B cell (primary cell): ENCODE measurements at regions not wholly inside any gene's neighbourhood (a gene's known extent, or its start where the extent isn't known, plus 50 kb on each side); places are given as distances from the start of the nearest gene placed in this dataset.

Experiments
- ATAC-seq: fragments of 200-7000 bp; cut with Tn5 transposase; one replicate; pipeline ENCODE4 v1.10.0; 2021; ENCODE audit warnings: low read depth, mild to moderate bottlenecking, moderate number of reproducible peaks, moderate library complexity
- CTCF ChIA-PET: fragments of 350-600 bp; sonication (Branson Sonifier 250); formaldehyde crosslinking; loops from one replicate; lab custom pipeline; 2021; ENCODE audit warnings: antibody characterized with exemption, inconsistent platforms; lab: Charles Lee
- POLR2A ChIA-PET: fragments of 350-600 bp; sonication (Branson Sonifier 250); formaldehyde crosslinking; loops from one replicate; lab custom pipeline; 2021; ENCODE audit warnings: antibody characterized with exemption; lab: Charles Lee
- DNase-seq: peaks from one replicate; pipeline ENCODE4 v3.0.0; 2013
- H2AFZ ChIP-seq: 2 replicates; pipeline ENCODE4 v1.6.1; 2012; ENCODE audit warnings: mild to moderate bottlenecking, low read depth, low read length; ENCODE audit not compliant: insufficient read depth, poor library complexity, severe bottlenecking
- H3K27ac ChIP-seq, 2 donors: 1 replicate in 1 of 2; 2 replicates in 1 of 2; pipeline ENCODE4 v1.5.1; 2012 to 2013; ENCODE audit warnings: low read length in 2 of 2, mild to moderate bottlenecking in 2 of 2, moderate library complexity in 1 of 2
- H3K27me3 ChIP-seq, 4 experiments: fragments of 200-600 bp in 1 of 4; sonication (generic) in 1 of 4; replicated peaks in 1 of 4; 1 replicate in 2 of 4; 2 replicates in 2 of 4; pipeline versions ENCODE4 v1.6.1 to v1.7.0; 2013 to 2016; ENCODE audit warnings: low read length in 3 of 4, mild to moderate bottlenecking in 2 of 4, mixed read lengths in 1 of 4, moderate library complexity in 1 of 4; ENCODE audit not compliant: insufficient read depth in 4 of 4, control insufficient read depth in 3 of 4; ENCODE audit errors: control extremely low read depth in 1 of 4
- H3K36me3 ChIP-seq, 2 experiments: replicated peaks in 1 of 2; 1 replicate in 1 of 2; 2 replicates in 1 of 2; pipeline versions ENCODE4 v1.6.1 to v1.7.1; 2013; ENCODE audit warnings: low read length in 1 of 2; ENCODE audit not compliant: insufficient read depth in 2 of 2, control insufficient read depth in 1 of 2; ENCODE audit errors: control extremely low read depth in 1 of 2, extremely low read depth in 1 of 2
- H3K4me1 ChIP-seq, 2 donors: fragments of 200-600 bp in 1 of 2; sonication (generic) in 1 of 2; 1 replicate in 1 of 2; 2 replicates in 1 of 2; pipeline versions ENCODE4 v1.5.1 to v1.6.1; 2013 to 2017; ENCODE audit warnings: low read length in 2 of 2; ENCODE audit not compliant: control insufficient read depth in 2 of 2, insufficient read depth in 2 of 2
- H3K4me2 ChIP-seq: replicated peaks from 2 replicates; pipeline ENCODE3; 2012; ENCODE audit warnings: mild to moderate bottlenecking, low read depth, low read length; ENCODE audit not compliant: poor library complexity, severe bottlenecking
- H3K4me3 ChIP-seq, 5 experiments: fragments of 200-600 bp in 1 of 5; sonication (generic) in 1 of 5; 1 replicate in 3 of 5; 2 replicates in 2 of 5; pipeline versions ENCODE4 v1.5.1 to v1.7.0; 2011 to 2016; ENCODE audit warnings: low read length in 4 of 5, mild to moderate bottlenecking in 4 of 5, low read depth in 2 of 5, control low read depth in 1 of 5, moderate library complexity in 1 of 5; ENCODE audit not compliant: insufficient read depth in 1 of 5; ENCODE audit errors: control extremely low read depth in 1 of 5, extremely low read depth in 1 of 5
- H3K79me2 ChIP-seq: fragments of 200-600 bp; sonication (generic); one replicate; pipeline ENCODE4 v1.6.0; 2016; ENCODE audit warnings: low read length; ENCODE audit not compliant: control insufficient read depth, insufficient read depth
- H3K9ac ChIP-seq: fragments of 200-600 bp; sonication (generic); 2 replicates; pipeline ENCODE4 v1.6.1; 2017; ENCODE audit warnings: mild to moderate bottlenecking, low read length, moderate library complexity
- H3K9me3 ChIP-seq, 3 donors: one replicate each; pipeline versions ENCODE4 v1.6.1 to v1.7.1; 2013; ENCODE audit warnings: low read length in 2 of 3; ENCODE audit not compliant: control insufficient read depth in 2 of 3, insufficient read depth in 1 of 3; ENCODE audit errors: control extremely low read depth in 1 of 3
- H4K20me1 ChIP-seq: 2 replicates; pipeline ENCODE4 v1.6.0; 2012; ENCODE audit warnings: mild to moderate bottlenecking, low read length; ENCODE audit not compliant: insufficient read depth, control insufficient read depth, poor library complexity, severe bottlenecking
- H3K27ac Mint-ChIP-seq: one replicate; pipeline ENCODE4 v1.8.0; 2021; ENCODE audit warnings: mixed read lengths
- H3K27me3 Mint-ChIP-seq: one replicate; pipeline ENCODE4 v1.8.0; 2021; ENCODE audit warnings: mixed read lengths
- H3K4me1 Mint-ChIP-seq: one replicate; pipeline ENCODE4 v1.8.0; 2021; ENCODE audit warnings: mixed read lengths
- H3K4me3 Mint-ChIP-seq: one replicate; pipeline ENCODE4 v1.8.0; 2021; ENCODE audit warnings: mixed read lengths
- H3K9me3 Mint-ChIP-seq: one replicate; pipeline ENCODE4 v1.8.0; 2022; ENCODE audit warnings: mixed read lengths; ENCODE audit not compliant: insufficient read depth
- CTCF ChIP-seq: fragments of 200-600 bp; IDR thresholded peaks from one replicate; pipeline ENCODE4 v1.8.0; 2022; ENCODE audit warnings: antibody characterized with exemption, mild to moderate bottlenecking
- EZH2 ChIP-seq: IDR thresholded peaks from 2 replicates; pipeline ENCODE4 v1.6.1; 2012; ENCODE audit warnings: borderline replicate concordance, low read depth, mild to moderate bottlenecking, moderate library complexity, low read length; ENCODE audit not compliant: insufficient read depth, poor library complexity, severe bottlenecking
- WGBS: methylation state at CpG from one replicate; pipeline ENCODE4 v1.1.5; 2013; ENCODE audit warnings: missing lambda C conversion rate; ENCODE audit not compliant: insufficient coverage; 5-methylcytosine and 5-hydroxymethylcytosine counted together
- intact Hi-C: fragments of 100-400 bp; cut with micrococcal nuclease; formaldehyde crosslinking; loops from one replicate; pipeline ENCODE4 v1.10.0; 2022

DNA sequence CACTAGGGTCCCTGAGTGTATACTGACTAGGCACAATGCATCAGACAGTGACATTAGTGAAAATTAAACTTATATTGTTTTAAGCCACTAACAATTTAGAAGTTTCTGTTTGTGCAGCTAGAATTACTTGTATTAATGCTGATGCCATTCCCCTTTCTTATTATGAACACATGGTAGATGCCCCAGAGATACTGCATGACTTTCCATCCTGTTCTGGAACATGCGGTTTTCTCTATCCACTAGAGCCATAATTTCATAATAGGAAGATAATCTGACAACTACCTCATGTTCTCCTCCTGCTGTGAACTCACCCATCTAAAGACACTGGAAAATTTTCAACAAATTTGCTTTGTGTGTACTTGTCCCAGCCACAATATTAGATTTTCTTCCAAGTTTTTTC lies 1256.4 kb downstream of the FAM181B start:
- Histone ChIP-seq H3K27ac (no peak overlapping the region), H4K20me1 (no peaks in the 10 kb centered on the region), H3K27me3 (no peaks in the 10 kb centered on the region), H3K36me3 (no peaks in the 10 kb centered on the region), H3K4me1 (no peaks in the 10 kb centered on the region), H3K9ac (no peak overlapping the region), H3K4me3 (no peak overlapping the region), H3K4me2 (no peak overlapping the region), H3K9me3 (no peaks in the 10 kb centered on the region), H2AFZ (no peak overlapping the region), H3K79me2 (no peaks in the 10 kb centered on the region)
- WGBS = no CpG with 5 or more reads among the region's 1 CpG
- ChIA-PET CTCF (no interaction called here), POLR2A (no interaction called here)
- Mint-ChIP-seq H3K27ac (no peak overlapping the region), H3K4me1 (no peaks in the 10 kb centered on the region), H3K9me3 (no peaks in the 10 kb centered on the region), H3K4me3 (no peak overlapping the region), H3K27me3 (no peaks in the 10 kb centered on the region)
- DNase-seq (no peak), ATAC-seq (no peak)
- intact Hi-C loops = no loop called here
- no peak for TF ChIP-seq CTCF
- no peak for TF ChIP-seq EZH2

DNA sequence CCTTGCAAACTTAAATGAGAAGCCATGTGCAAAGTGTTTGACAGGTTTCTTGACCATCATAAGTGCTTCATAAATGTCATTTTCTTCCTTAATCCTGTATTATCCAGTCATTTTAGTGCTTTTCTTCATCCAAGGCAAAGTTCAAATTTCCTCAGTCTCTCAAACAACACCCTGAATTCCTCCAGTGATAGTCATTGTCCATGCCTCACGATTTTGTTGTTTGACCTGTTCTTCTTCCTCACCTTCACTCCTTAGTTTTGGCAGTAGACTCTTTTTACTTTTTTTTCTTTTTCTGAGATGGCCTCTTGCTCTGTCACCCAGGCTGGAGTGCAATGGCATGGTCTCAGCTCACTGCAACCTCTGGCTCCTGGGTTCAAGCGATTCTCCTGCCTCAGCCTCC lies 1257.3 kb downstream of the FAM181B start:
- H3K9me3 Mint-ChIP-seq = no peaks in the 10 kb centered on the region
- no peak overlapping the region for H3K27ac ChIP-seq
- no peak overlapping the region for H3K9ac ChIP-seq
- no peak overlapping the region for H3K27ac Mint-ChIP-seq
- no peaks in the 10 kb centered on the region for H3K4me1 Mint-ChIP-seq
- ATAC-seq (no peak), DNase-seq (no peak)
- TF ChIP-seq EZH2 (no peak), CTCF (no peak)
- ChIA-PET CTCF (no interaction called here), POLR2A (no interaction called here)
- H3K4me3 ChIP-seq = no peak overlapping the region
- intact Hi-C loops = no loop called here
- no peaks in the 10 kb centered on the region for H3K79me2 ChIP-seq
- no peaks in the 10 kb centered on the region for H3K9me3 ChIP-seq
- no peak overlapping the region for H3K4me3 Mint-ChIP-seq
- H4K20me1 ChIP-seq = no peaks in the 10 kb centered on the region
- 75% methylated on average over 1 of the region's 2 CpGs for WGBS
- H2AFZ ChIP-seq = no peak overlapping the region
- no peaks in the 10 kb centered on the region for H3K36me3 ChIP-seq
- H3K27me3 ChIP-seq = no peaks in the 10 kb centered on the region
- H3K4me2 ChIP-seq = no peak overlapping the region
- no peaks in the 10 kb centered on the region for H3K4me1 ChIP-seq
- H3K27me3 Mint-ChIP-seq = no peaks in the 10 kb centered on the region
